Renal cortex interstitium (tissue), 11 donors: ENCODE measurements at regions not wholly inside any gene's neighbourhood (a gene's known extent, or its start where the extent isn't known, plus 50 kb on each side); places are given as distances from the start of the nearest gene placed in this dataset.

ENCODE experiments used
- DNase-seq, 11 donors: peaks; one replicate each; pipeline ENCODE4 v3.0.0-alpha.2; 2013; ENCODE audit warnings: low read depth in 9 of 11, low spot score in 4 of 11; ENCODE audit errors: extremely low read depth in 1 of 11

DNA sequence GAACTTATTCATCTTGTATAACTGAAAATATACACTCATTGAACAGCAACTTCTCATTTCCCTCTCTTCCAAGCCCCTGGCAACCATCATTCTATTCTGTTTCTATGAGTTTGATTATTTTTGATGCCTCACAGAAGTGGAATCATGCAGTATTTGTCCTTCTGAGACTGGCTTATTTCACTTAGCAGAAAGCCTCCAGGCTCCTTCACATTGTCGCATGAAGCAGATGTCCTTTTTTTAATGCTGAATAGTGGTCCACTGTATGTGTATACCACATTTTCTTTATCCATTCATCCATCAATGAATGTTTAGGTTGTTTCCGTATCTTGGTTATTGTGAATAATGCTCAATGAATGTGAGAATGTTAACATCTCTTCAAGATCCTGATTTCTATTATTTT lies 238.2 kb upstream of the KLF14 start:
- no peak for DNase-seq

GRCh38 chr7:130973637-130974036 lies 239.6 kb upstream of the KLF14 start:
- DNase-seq = no peak

DNA sequence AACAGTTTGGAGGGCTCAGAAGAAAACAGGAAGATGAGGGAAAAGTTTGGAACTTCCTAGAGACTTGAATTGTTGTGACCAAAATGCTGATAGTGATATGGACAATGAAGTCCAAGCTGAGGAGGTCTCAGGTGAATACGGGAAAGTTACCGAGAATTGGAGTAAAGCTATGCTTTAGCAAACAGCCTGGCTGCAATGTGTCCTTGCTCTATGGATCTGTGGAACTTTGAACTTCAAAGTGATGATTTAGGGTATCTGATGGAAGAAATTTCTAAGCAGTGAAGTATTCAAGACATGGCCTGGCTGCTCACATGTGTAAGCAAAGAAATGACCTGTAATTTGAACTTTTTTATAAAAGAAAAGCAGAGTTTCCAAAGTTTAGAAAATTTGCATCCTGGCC lies 240.2 kb upstream of the KLF14 start:
- no peak for DNase-seq

DNA sequence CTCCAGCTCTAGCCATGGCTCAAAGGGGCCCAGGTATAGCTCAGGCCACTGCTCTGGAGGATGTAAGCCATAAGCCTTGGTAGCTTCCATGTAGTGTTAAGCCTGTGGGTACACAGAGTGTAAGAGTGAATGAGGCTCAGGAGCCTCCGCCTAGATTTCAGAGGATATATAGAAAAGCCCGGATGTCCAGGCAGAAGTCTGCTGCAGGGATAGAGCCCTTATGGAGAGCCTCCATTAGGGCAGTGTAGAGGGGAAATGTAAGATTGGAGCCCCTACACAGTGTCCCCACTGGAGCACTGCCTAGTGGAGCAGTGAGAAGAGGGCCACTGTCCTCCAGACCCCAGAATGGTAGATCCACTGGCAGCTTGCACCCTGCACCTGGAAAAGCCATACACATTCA lies 240.8 kb upstream of the KLF14 start:
- no peak for DNase-seq

- DNase-seq = no peak
These were observed 241.7 kb upstream of the KLF14 start for GRCh38 chr7:130975731-130976130.

GRCh38 chr7:130982160-130982638 lies 248.2 kb upstream of the KLF14 start:
- DNase-seq = no peak

DNA sequence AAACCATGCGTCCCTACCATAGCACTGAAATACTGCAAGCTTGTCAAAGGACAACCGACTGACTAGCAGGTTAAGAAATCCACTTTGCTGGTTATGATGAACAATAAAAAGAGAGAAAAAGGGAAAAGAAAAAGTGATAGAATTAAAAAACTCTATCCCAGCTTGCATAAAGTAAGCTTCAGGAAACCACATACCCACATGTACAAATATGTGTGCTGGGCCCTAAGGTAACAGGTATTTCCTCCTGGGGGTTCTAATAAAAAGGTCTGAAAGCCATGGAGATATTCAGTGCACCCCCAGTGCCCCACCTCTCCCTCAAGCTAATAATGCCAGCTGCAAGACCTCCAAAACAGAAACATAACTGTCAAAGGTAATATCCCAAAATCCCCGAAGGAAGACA lies 248.6 kb upstream of the KLF14 start:
- no peak for DNase-seq

DNA sequence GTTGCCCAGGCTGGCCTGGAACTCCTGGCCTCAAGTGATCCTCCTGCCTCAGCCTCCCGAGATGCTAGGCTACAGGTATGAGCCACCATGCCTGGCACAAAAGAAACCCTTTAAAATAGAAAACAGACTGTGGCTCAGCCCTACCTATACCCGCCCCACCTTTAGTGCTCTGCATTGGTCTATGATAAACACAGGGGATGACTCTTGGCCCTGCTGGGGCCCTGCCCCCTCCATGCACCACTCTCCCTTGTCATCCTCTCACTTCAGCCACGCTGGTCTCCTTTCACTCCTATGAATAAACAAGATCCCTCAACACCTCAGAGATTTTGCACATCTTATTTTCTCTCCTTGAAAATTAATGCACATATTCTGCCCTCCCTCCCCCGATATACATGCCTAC lies 251.4 kb upstream of the KLF14 start:
- no peak for DNase-seq

DNA sequence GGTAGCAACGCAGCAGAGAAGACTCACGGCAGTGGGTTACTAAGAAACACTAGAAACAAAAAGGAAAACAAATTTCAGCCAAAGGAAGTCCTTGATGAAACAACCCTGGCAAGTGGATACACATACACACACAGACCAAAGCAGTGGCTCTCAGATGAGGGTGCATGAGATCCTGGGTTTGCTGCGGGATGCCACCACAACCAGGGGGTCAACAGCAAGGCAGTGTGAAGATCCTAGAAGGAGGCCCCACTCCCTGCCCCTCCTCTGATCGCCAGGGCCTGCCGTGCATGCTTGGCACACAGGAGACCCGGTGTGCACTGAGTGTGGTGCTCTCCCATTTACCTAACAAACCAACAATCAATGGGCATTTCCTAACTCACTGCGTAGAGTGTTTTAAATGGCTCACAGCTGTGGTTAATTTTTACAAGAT lies 252.3 kb upstream of the KLF14 start:
- no peak for DNase-seq

- no peak for DNase-seq
These were observed 253.1 kb upstream of the KLF14 start for GRCh38 chr7:130987092-130987491.

DNA sequence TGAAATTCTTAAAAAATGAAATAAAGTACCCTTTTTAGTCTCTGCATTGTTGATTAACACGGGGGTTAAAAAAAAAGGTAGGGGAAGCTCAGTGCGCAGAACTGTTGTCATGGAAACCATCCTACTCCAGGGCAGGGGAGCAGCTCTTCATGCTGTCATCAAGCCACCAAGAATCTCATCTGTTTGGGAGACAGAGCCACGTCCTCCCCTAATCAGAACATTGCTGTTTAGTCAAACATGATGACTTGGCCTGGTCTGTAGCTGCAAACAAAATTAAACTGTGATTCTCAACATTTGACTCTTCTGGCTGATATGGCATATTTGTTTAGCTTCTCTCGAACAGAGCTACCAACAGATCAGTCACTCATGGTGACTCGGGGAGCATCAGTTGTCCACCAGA lies 254.4 kb upstream of the KLF14 start:
- no peak for DNase-seq

DNA sequence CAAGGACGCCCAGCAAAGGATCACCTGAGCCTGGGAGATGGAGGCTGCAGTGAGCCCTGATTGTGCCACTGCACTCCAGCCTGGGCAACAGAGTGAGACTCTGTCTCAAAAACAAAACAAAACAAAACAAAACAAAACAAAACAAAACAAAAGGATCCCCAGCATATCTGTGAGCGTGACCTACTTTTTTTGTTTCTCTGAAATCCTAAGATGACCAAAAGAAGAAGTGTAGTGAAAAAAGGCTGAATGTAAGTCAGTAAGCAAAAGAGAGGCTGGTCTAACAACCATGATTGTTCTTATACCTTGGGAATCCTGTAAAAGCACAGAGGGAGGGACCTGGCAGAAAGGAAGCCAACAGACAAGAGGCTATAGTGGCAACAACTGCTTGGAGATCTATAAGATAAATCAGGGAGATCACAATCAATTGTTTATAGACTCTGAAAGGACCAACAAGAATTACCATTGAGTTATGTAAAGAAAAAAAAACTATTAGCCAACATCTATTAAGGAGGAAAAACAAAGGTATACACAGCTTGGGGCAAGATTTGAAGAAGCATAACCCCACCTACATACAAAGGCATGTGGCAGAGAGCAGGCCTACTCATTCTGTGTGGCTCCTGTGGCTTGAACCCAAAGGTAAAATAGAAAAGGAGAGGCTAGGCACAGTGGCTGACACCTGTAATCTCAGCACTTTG lies 255.2 kb upstream of the KLF14 start:
- no peak for DNase-seq

GRCh38 chr7:130990178-130990832 lies 256.3 kb upstream of the KLF14 start:
- no peak for DNase-seq

DNA sequence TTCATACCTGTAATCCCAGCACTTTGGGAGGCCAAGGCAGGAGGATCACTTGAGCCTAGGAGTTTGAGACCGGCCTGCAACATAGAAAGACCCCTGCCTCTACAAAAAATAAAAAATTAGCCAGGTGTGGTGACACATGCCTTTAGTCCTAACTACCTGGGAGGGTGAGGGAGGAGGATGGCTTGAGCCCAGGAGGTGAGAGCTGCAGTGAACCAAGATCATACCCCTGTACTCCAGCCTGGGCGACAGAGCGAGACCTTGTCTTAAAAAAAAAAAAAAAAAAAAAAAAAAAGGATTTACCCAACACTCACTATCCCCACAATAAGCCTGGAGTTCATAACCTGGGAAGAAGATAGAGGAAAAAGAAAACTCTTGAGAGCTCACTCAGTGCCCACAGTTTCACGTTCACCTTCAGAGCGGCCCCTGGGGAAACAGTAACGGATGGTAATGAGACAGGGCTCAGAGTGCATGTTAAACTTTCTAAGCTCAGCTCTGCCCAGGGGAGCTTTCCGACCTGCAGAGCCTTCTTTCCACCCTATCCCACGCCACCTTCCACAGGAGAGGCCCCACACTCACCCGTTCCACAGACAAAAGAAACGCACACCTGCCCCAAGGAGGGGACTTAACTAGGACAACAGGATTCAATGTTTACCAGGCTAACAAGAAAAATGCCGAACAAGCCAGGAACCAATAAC lies 259.8 kb upstream of the KLF14 start:
- DNase-seq = no peak

DNA sequence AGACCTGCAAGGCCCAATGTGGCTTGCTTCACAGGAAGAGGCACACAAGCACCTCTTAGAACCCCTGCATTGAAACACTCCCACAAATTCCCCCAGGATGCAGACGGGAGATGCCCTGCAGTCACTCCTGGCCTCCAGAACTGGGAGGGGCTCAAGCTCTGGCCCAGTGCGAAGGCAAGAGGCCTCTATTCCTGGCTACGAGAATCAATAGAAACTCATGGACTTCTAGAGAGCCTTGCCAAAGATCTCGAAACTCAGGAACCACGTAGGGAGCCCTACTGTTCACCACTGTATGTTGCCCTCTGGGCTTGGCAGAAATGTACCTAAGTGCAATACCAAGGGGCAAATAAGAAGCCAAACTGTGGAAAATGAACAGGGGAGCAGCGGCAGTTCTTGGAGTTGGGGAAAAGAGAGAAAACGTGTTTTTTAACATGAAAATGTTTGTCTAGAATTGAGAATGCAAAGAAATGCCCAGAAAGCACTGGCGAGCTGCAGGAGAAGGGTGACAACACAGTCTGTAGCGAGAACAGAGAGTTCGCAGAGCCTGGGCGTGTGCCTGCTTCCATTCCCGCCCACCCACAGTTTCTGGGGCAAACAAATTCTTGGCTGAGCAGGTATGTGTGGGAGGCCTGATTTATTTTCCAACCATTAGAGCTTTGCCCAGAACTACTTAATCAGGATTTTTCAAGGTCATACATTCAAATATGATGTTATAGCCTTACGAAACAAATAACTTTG lies 260.5 kb upstream of the KLF14 start:
- DNase-seq = no peak

GRCh38 chr7:130995252-130996081 lies 261.5 kb upstream of the KLF14 start:
- no peak for DNase-seq

GRCh38 chr7:130996205-130996832 lies 262.3 kb upstream of the KLF14 start:
- DNase-seq = no peak

DNA sequence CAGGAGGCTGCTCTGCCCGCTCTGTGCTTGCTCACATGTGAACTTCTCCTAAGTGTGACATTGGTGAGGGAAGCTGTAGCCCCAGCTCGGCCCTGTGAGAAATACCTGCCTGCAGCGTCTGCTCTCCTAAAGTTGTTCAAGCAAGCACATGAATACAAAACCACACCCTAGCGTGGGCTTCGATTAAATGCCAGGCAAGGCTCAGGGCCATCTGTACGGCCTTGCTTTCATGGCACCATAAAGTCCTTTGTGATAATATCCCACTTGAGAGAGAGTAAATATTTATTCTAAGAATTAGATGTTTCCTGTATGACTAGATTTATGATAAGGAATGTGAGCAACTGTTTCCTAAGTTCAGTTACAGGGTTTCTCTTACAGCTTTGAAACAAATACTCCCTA lies 262.8 kb upstream of the KLF14 start:
- peak in 2 of 11 donors; percentile 46 for DNase-seq
